Loucy (cell line): ENCODE measurements at regions not wholly inside any gene's neighbourhood (a gene's known extent, or its start where the extent isn't known, plus 50 kb on each side); places are given as distances from the start of the nearest gene placed in this dataset.

ENCODE experiments used
- H2AFZ ChIP-seq: fragments of 200-600 bp; sonication (generic); 2 replicates; pipeline ENCODE4 v1.6.0; 2016; ENCODE audit warnings: antibody characterized with exemption, mild to moderate bottlenecking, low read length, moderate library complexity
- H3F3A ChIP-seq: fragments of 200-600 bp; 2 replicates; pipeline ENCODE4 v1.6.0; 2016; ENCODE audit warnings: antibody characterized with exemption, low read depth, mild to moderate bottlenecking
- H3K27me3 ChIP-seq: fragments of 200-600 bp; sonication (generic); 2 replicates; pipeline ENCODE4 v1.6.1; 2014; ENCODE audit warnings: low read length, mild to moderate bottlenecking; ENCODE audit not compliant: insufficient read depth, poor library complexity, severe bottlenecking
- H3K36me3 ChIP-seq: fragments of 200-600 bp; sonication (generic); 2 replicates; pipeline ENCODE4 v1.6.1; 2016; ENCODE audit warnings: low read length; ENCODE audit not compliant: insufficient read depth
- H3K4me1 ChIP-seq: fragments of 200-600 bp; sonication (generic); 2 replicates; pipeline ENCODE4 v1.5.1; 2014; ENCODE audit warnings: low read length, mild to moderate bottlenecking; ENCODE audit not compliant: insufficient read depth, poor library complexity, severe bottlenecking
- H3K4me2 ChIP-seq: fragments of 200-600 bp; sonication (generic); 2 replicates; pipeline ENCODE4 v1.6.0; 2014; ENCODE audit warnings: antibody characterized with exemption, low read length, low read depth, mild to moderate bottlenecking; ENCODE audit not compliant: poor library complexity, severe bottlenecking
- H3K4me3 ChIP-seq: fragments of 200-600 bp; sonication (generic); 2 replicates; pipeline ENCODE4 v1.5.1; 2014; ENCODE audit warnings: low read length, mild to moderate bottlenecking, mixed read lengths; ENCODE audit not compliant: poor library complexity, severe bottlenecking
- H3K79me2 ChIP-seq: fragments of 200-600 bp; sonication (generic); 2 replicates; pipeline ENCODE4 v1.6.1; 2014; ENCODE audit warnings: low read length; ENCODE audit not compliant: insufficient read depth
- H3K9ac ChIP-seq: fragments of 200-600 bp; sonication (generic); 2 replicates; pipeline ENCODE4 v1.6.0; 2014; ENCODE audit warnings: mild to moderate bottlenecking, low read depth, low read length, moderate library complexity; ENCODE audit not compliant: poor library complexity, severe bottlenecking
- H3K9me2 ChIP-seq: fragments of 200-600 bp; sonication (generic); replicated peaks from 2 replicates; pipeline ENCODE4 v1.6.1; 2016; ENCODE audit warnings: low read depth, low read length, mixed read lengths
- H3K9me3 ChIP-seq: fragments of 200-600 bp; sonication (generic); 2 replicates; pipeline ENCODE4 v1.6.1; 2014; ENCODE audit warnings: mild to moderate bottlenecking, antibody characterized with exemption, low read length, low read depth; ENCODE audit not compliant: insufficient read depth
- H4K20me1 ChIP-seq: fragments of 200-600 bp; sonication (generic); 2 replicates; pipeline ENCODE4 v1.6.0; 2014; ENCODE audit warnings: antibody characterized with exemption, low read length, mild to moderate bottlenecking; ENCODE audit not compliant: insufficient read depth, poor library complexity, severe bottlenecking
- EZH2phosphoT487 ChIP-seq: fragments of 200-600 bp; IDR thresholded peaks from 2 replicates; pipeline ENCODE4 v1.6.1; 2018; ENCODE audit warnings: antibody characterized with exemption, mild to moderate bottlenecking, moderate library complexity, borderline replicate concordance
- TF ChIP-seq, protein P1 (sequence below): fragments of 200-600 bp; sonication (generic); conservative IDR thresholded peaks from 2 replicates; pipeline ENCODE4 v1.5.1; 2014; ENCODE audit warnings: mild to moderate bottlenecking, antibody characterized with exemption, low read length

DNA sequence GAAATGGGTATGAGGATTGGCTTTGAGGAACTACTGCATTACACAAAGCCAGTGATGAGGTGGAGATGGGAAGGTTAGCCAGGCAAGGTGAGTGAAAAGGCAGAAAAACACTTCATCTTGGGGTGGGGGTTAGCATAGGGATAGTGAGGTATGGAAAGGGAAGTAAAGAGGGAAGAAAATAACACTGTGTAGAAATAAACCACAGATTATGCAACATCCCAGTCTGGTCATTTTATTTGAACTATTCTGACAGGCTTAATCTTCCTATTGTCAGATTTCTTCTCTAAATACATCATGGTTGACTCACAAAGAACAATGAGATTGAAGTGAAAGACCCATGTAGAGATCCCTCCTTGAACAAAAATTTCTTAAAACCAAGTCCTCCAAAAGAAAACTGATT lies 640.2 kb downstream of the PTPRC start:
- no peak overlapping the region; the same call in 1 of the 2 replicates for H2AFZ ChIP-seq
- H4K20me1 ChIP-seq = no peaks in the 10 kb centered on the region
- no peaks in the 10 kb centered on the region for H3K27me3 ChIP-seq
- no peaks in the 10 kb centered on the region for H3K79me2 ChIP-seq
- H3K9me2 ChIP-seq = no peaks in the 10 kb centered on the region
- peaks cover 26% of the 10 kb centered on the region for H3K4me1 ChIP-seq
- no peak overlapping the region for H3K4me2 ChIP-seq
- no peak overlapping the region for H3K4me3 ChIP-seq
- TF ChIP-seq EZH2phosphoT487 = no peak
- TF ChIP-seq, protein P1, sequence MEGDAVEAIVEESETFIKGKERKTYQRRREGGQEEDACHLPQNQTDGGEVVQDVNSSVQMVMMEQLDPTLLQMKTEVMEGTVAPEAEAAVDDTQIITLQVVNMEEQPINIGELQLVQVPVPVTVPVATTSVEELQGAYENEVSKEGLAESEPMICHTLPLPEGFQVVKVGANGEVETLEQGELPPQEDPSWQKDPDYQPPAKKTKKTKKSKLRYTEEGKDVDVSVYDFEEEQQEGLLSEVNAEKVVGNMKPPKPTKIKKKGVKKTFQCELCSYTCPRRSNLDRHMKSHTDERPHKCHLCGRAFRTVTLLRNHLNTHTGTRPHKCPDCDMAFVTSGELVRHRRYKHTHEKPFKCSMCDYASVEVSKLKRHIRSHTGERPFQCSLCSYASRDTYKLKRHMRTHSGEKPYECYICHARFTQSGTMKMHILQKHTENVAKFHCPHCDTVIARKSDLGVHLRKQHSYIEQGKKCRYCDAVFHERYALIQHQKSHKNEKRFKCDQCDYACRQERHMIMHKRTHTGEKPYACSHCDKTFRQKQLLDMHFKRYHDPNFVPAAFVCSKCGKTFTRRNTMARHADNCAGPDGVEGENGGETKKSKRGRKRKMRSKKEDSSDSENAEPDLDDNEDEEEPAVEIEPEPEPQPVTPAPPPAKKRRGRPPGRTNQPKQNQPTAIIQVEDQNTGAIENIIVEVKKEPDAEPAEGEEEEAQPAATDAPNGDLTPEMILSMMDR = no peak
- H3F3A ChIP-seq = no peaks in the 10 kb centered on the region
- H3K36me3 ChIP-seq = no peaks in the 10 kb centered on the region
- H3K9me3 ChIP-seq = no peaks in the 10 kb centered on the region
- H3K9ac ChIP-seq = no peak overlapping the region

DNA sequence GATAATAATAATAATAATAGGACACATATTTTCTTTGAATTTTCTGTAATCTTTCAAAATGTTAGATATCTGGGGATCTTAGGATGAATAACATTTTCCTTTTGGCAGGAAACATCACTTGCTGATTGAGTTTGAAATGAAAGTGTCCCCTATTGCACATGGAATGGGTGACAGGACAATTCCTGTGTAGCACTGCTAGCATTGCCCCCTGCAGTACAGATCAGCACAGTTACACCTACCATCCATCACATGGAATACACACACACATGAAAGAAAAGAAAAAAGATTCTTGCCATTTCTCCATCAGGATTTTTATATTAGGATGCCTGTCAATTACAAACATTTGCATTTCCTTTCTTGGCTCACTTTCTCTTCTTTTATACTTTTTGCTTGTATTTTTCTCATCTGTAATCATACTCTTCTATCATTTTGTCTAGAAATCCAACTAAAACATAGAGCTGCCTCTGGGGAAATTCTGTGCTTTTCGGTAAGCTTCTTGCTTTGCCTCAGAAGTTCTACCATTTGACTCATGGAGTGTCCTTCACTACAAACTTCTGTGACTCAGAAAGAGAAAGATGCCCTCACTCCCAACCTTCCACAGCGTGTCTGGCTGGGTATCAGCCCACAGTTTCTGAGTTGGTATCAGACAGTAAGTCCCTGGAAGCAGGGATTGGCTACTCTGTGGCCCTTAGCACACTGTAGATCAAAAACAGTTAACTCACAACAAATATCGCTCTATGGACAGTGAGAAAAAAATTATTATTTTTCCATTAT lies 641.2 kb downstream of the PTPRC start:
- no peak overlapping the region for H3K4me3 ChIP-seq
- H3K27me3 ChIP-seq = no peaks in the 10 kb centered on the region
- peak overlapping the region; percentile 7; the same call in 1 of the 2 replicates for H2AFZ ChIP-seq
- H3F3A ChIP-seq = no peaks in the 10 kb centered on the region
- H3K9me2 ChIP-seq = no peaks in the 10 kb centered on the region
- peaks cover 32% of the 10 kb centered on the region for H3K4me1 ChIP-seq
- H3K36me3 ChIP-seq = no peaks in the 10 kb centered on the region
- no peaks in the 10 kb centered on the region for H3K9me3 ChIP-seq
- no peak overlapping the region for H3K9ac ChIP-seq
- no peaks in the 10 kb centered on the region for H3K79me2 ChIP-seq
- TF ChIP-seq, protein P1 = peak; percentile 40
- no peak for TF ChIP-seq EZH2phosphoT487
- H3K4me2 ChIP-seq = no peak overlapping the region
- no peaks in the 10 kb centered on the region for H4K20me1 ChIP-seq

DNA sequence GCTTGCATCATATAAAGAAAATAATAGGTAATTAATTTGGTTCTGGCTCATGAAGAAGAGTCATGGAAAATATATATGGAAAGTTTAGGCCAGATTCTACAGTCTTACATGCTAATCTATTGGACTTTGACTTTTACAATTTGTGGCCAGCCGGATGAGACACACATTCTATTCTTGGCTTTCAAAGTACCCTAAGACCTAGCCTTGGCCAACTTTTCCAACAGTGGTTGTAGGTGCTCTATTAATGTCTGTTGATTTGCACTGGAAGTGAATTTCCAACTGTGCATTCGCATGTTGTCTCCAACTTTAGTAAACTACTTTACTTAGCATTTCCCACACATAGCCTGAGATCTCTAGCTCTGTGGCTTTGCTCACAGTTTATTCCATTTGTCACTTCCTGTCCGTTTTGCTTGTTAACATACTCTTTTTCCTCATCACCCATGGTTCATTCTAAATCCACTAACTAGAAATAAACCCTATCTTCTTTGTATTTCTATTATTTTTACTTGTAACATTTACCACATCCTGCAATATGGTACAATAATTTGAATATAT lies 644.0 kb downstream of the PTPRC start:
- TF ChIP-seq, protein P1 = no peak
- no peak for TF ChIP-seq EZH2phosphoT487
- Histone ChIP-seq H3K36me3 (no peaks in the 10 kb centered on the region), H3K9me2 (no peaks in the 10 kb centered on the region), H3K27me3 (no peaks in the 10 kb centered on the region), H2AFZ (peak overlapping the region; percentile 35), H3K4me2 (peak overlapping the region; percentile 66), H3K9ac (peak overlapping the region; percentile 55), H3K4me3 (peak overlapping the region; percentile 53), H3F3A (no peaks in the 10 kb centered on the region), H3K4me1 (peaks cover 38% of the 10 kb centered on the region), H3K79me2 (no peaks in the 10 kb centered on the region), H4K20me1 (no peaks in the 10 kb centered on the region), H3K9me3 (no peaks in the 10 kb centered on the region)
